ENCODE measurements at regions not wholly inside any gene's neighbourhood (a gene's known extent, or its start where the extent isn't known, plus 50 kb on each side); places are given as distances from the start of the nearest gene placed in this dataset.

DNA sequence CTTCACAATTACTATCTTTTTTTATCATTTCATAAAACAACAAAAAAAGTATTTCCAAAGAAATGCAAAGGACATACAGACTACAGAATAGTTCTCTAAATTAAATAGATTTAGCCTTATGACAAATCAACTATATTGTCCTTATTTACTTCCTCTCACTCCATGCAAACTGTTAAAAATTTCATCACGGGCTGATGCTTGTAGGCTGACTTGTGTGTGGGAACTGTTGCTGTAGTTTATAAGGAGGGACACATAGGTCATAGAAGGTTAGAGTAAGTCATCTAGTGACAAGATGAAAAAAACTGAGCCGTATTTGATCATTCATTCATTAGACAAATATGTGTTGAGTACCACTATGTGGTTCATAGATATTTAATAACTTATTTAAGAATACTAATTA lies 232.5 kb upstream of the TBL1XR1 start:
- Histone ChIP-seq H3K4me3 (no peak overlapping the region), H3K9me3 (no peaks in the 10 kb centered on the region), H3K27ac (no peak overlapping the region), H3K36me3 (no peaks in the 10 kb centered on the region), H3K27me3 (no peaks in the 10 kb centered on the region), H3K4me1 (no peaks in the 10 kb centered on the region)
- intact Hi-C loops (cut with DNase I) = loop anchor here (10.0 kb wide), 1 partner anchor 955 kb away; no protein-coding TSS in a partner anchor
- 85 to 88% methylated on average over 2 of the region's 2 CpGs for whole genome bisulfite sequencing, 2 donors
- DNase-seq = no peak
- TF ChIP-seq EP300 (IDR thresholded peaks at IDR 0.05) (no peak), POLR2AphosphoS5 (IDR thresholded peaks at IDR 0.05) (no peak), POLR2A (IDR thresholded peaks at IDR 0.05) (no peak)
- TF ChIP-seq, protein P1, sequence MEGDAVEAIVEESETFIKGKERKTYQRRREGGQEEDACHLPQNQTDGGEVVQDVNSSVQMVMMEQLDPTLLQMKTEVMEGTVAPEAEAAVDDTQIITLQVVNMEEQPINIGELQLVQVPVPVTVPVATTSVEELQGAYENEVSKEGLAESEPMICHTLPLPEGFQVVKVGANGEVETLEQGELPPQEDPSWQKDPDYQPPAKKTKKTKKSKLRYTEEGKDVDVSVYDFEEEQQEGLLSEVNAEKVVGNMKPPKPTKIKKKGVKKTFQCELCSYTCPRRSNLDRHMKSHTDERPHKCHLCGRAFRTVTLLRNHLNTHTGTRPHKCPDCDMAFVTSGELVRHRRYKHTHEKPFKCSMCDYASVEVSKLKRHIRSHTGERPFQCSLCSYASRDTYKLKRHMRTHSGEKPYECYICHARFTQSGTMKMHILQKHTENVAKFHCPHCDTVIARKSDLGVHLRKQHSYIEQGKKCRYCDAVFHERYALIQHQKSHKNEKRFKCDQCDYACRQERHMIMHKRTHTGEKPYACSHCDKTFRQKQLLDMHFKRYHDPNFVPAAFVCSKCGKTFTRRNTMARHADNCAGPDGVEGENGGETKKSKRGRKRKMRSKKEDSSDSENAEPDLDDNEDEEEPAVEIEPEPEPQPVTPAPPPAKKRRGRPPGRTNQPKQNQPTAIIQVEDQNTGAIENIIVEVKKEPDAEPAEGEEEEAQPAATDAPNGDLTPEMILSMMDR (IDR thresholded peaks at IDR 0.05) = no peak

DNA sequence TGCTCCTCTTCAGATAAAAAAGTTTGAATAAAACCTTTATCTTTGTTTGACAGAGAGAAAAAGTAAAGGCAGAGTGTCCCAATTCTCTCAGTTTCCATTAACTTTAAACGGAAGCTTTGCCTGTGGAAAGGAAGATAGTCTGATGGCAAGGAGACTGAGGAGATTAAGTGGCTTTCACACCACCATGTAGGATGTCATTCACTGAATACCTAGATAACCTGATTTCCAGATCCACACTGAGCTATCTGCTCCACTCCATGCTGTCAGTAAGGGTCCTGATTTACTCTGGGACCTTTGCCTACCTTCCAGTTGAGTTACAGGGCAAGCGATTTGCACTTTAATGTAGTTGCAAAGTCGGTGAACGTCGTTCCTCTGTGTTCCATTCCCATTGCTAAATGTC lies 233.4 kb upstream of the TBL1XR1 start:
- intact Hi-C loops (cut with DNase I) = loop anchor here (10.0 kb wide), 1 partner anchor 954 kb away; no protein-coding TSS in a partner anchor
- TF ChIP-seq POLR2A (IDR thresholded peaks at IDR 0.05) (no peak), EP300 (IDR thresholded peaks at IDR 0.05) (no peak), POLR2AphosphoS5 (IDR thresholded peaks at IDR 0.05) (no peak)
- TF ChIP-seq, protein P1 (IDR thresholded peaks at IDR 0.05) = no peak

DNA sequence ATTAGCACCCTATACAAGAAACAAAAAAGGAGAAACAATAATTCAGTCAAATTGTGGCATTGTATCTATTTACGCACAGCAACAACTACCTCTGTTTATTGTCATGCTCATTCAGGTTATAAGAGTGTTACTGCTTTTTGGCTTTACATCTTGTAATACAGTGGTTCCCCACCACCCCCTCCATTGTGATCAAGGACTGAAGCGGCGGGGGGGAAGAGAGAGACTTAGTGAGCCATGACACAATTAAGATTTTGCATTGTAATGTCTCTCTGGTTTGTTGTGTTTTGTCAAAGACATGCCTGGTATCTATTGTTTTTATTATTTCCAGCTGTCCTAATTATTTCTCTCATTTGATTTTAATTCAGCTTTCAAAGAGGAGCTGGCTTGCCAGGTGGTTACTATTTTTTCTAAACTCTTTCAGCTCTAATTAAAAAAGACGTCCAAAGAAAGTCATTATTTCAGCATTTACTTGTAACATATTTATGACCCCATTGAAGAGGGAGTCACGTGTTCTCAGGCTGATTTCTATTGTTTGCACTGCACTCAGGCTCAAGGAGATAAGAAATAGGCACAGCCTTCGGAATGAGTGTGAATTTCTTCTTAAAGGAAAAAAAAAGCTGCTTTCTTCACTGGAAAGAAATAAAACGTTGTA lies 234.4 kb upstream of the TBL1XR1 start:
- Histone ChIP-seq H3K27me3 (no peaks in the 10 kb centered on the region), H3K9me3 (no peaks in the 10 kb centered on the region), H3K27ac (no peak overlapping the region), H3K36me3 (no peaks in the 10 kb centered on the region), H3K4me1 (no peaks in the 10 kb centered on the region), H3K4me3 (no peak overlapping the region)
- 43 to 56% methylated on average over 7 of the region's 7 CpGs for WGBS, 2 donors
- no peak for TF ChIP-seq POLR2A (IDR thresholded peaks at IDR 0.05)
- no peak for TF ChIP-seq EP300 (IDR thresholded peaks at IDR 0.05)
- TF ChIP-seq POLR2AphosphoS5 (IDR thresholded peaks at IDR 0.05) = no peak
- TF ChIP-seq, protein P1 (IDR thresholded peaks at IDR 0.05) = no peak
- DNase-seq = no peak
- intact Hi-C loops (cut with DNase I) = loop anchor here (10.0 kb wide), 1 partner anchor 953 kb away; no protein-coding TSS in a partner anchor

More for the DNA sequence above, 233.4 kb upstream of the TBL1XR1 start:
- WGBS, 2 donors = 96 to 99% methylated on average over 5 of the region's 5 CpGs
- no peaks in the 10 kb centered on the region for H3K9me3 ChIP-seq
- no peaks in the 10 kb centered on the region for H3K4me1 ChIP-seq
- H3K27me3 ChIP-seq = no peaks in the 10 kb centered on the region
- no peak overlapping the region for H3K27ac ChIP-seq
- no peak for DNase-seq
- no peaks in the 10 kb centered on the region for H3K36me3 ChIP-seq
- no peak overlapping the region for H3K4me3 ChIP-seq

DNA sequence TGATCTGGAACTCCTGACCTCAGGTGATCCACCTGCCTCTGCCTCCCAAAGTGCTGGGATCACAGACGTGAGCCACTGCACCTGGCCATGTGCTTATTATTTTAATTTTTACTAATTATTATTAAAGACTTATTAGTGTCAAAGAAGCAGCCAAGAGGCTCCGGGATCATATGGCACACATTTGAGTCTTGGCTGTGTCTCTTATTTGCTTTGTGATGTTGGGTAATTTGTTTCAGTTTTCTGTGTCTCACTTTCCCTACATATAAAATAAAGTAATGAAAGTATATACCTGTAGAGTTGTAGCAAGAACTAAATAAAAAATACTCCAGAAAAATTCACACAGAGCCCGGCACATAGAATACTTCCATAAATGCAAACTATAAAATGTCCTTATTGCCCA lies 238.0 kb upstream of the TBL1XR1 start:
- TF ChIP-seq POLR2A (IDR thresholded peaks at IDR 0.05) (no peak), POLR2AphosphoS5 (IDR thresholded peaks at IDR 0.05) (no peak), EP300 (IDR thresholded peaks at IDR 0.05) (no peak)
- TF ChIP-seq, protein P1 (IDR thresholded peaks at IDR 0.05) = no peak
- no peaks in the 10 kb centered on the region for H3K9me3 ChIP-seq
- no peak for DNase-seq
- 87 to 94% methylated on average over 3 of the region's 3 CpGs for WGBS, 2 donors
- intact Hi-C loops (cut with DNase I) = loop anchor here (10.0 kb wide), 1 partner anchor 950 kb away; no protein-coding TSS in a partner anchor
- H3K4me1 ChIP-seq = peaks cover 0 to 22% (median 16%) of the 10 kb centered on the region in 4 donors
- H3K27ac ChIP-seq = no peak overlapping the region
- no peak overlapping the region for H3K4me3 ChIP-seq
- no peaks in the 10 kb centered on the region for H3K27me3 ChIP-seq
- no peaks in the 10 kb centered on the region for H3K36me3 ChIP-seq
